ENCODE measurements at regions not wholly inside any gene's neighbourhood (a gene's known extent, or its start where the extent isn't known, plus 50 kb on each side); places are given as distances from the start of the nearest gene placed in this dataset.

DNA sequence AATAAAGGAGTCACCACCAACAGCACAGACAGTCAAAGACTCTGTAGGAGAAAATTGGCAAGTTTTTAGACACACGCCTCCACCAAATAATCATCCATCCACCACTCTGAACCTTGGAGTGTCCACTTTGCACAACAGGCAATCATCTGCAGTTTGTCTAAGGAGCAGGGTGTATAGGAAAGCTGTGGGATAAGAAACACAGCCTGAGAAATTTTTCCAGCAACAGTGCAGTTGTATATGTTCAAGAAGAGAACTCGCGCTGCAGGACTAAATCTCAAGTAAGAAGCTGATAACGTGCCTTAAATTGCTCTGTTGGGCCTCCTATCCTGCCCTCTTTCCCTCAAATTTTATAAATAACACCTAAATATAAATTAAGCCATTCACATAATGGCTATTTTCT is 136.7 kb upstream of the PPARGC1A start:
- TF ChIP-seq POLR2A (IDR thresholded peaks at IDR 0.05; ENCODE audit: low read length) (no peak), GATA1 (IDR thresholded peaks at IDR 0.05; ENCODE audit: low read depth, low read length) (no peak)
